Neural cell (in vitro differentiated cells): ENCODE measurements at regions not wholly inside any gene's neighbourhood (a gene's known extent, or its start where the extent isn't known, plus 50 kb on each side); places are given as distances from the start of the nearest gene placed in this dataset.

Source experiments
- H2AFZ ChIP-seq: fragments of 200-600, 300-800 bp; sonication (generic), shearing (Covaris generic); 2 replicates; pipeline ENCODE4 v1.6.0; 2014; ENCODE audit warnings: low read depth, mild to moderate bottlenecking, antibody characterized with exemption, low read length, moderate library complexity
- H3F3A ChIP-seq: fragments of 200-600 bp; shearing (Covaris generic); 2 replicates; pipeline ENCODE4 v1.6.1; 2016; ENCODE audit warnings: mild to moderate bottlenecking, moderate library complexity, mixed read lengths, antibody characterized with exemption, low read length; ENCODE audit not compliant: insufficient read depth, poor library complexity, severe bottlenecking
- H3K27ac ChIP-seq: fragments of 200-600, 300-800 bp; sonication (generic), shearing (Covaris generic); 2 replicates; pipeline ENCODE4 v1.5.1; 2014; ENCODE audit warnings: mild to moderate bottlenecking, low read length, moderate library complexity
- H3K27me3 ChIP-seq: fragments of 300-800, 200-600 bp; sonication (generic), shearing (Covaris generic); 2 replicates; pipeline ENCODE4 v1.6.0; 2014; ENCODE audit warnings: mild to moderate bottlenecking, low read depth, low read length, moderate library complexity; ENCODE audit not compliant: insufficient read depth
- H3K36me3 ChIP-seq: fragments of 300-800, 200-600 bp; sonication (generic), shearing (Covaris generic); 2 replicates; pipeline ENCODE4 v1.5.1; 2014; ENCODE audit warnings: mild to moderate bottlenecking, antibody characterized with exemption, low read length, moderate library complexity; ENCODE audit not compliant: insufficient read depth
- H3K4me2 ChIP-seq: fragments of 300-800, 200-600 bp; sonication (generic), shearing (Covaris generic); 2 replicates; pipeline ENCODE4 v1.6.0; 2014; ENCODE audit warnings: mild to moderate bottlenecking, low read length
- H3K4me3 ChIP-seq: fragments of 300-800, 200-600 bp; sonication (generic), shearing (Covaris generic); 2 replicates; pipeline ENCODE4 v1.5.1; 2014; ENCODE audit warnings: mild to moderate bottlenecking, low read length, moderate library complexity
- H3K79me2 ChIP-seq: fragments of 200-600 bp; shearing (Covaris generic); replicated peaks from 2 replicates; pipeline ENCODE4 v1.6.0; 2014; ENCODE audit warnings: mild to moderate bottlenecking, low read length, moderate library complexity; ENCODE audit not compliant: insufficient read depth
- H3K9ac ChIP-seq: fragments of 300-800, 200-600 bp; sonication (generic), shearing (Covaris generic); 2 replicates; pipeline ENCODE4 v1.6.1; 2016; ENCODE audit warnings: mild to moderate bottlenecking, low read length, mixed read lengths
- H3K9me2 ChIP-seq: fragments of 200-600 bp; shearing (Covaris generic); 2 replicates; pipeline ENCODE4 v1.6.1; 2016; ENCODE audit warnings: mild to moderate bottlenecking, low read length, mixed read lengths; ENCODE audit not compliant: insufficient read depth
- H3K9me3 ChIP-seq: fragments of 200-600, 300-800 bp; sonication (generic), shearing (Covaris generic); 2 replicates; pipeline ENCODE4 v1.6.1; 2016; ENCODE audit warnings: mild to moderate bottlenecking, mixed run types, low read length, moderate library complexity, mixed read lengths
- H4K20me1 ChIP-seq: fragments of 200-600 bp; shearing (Covaris generic); 2 replicates; pipeline ENCODE4 v1.6.1; 2016; ENCODE audit warnings: mild to moderate bottlenecking, mixed run types; ENCODE audit not compliant: insufficient read depth
- CTCF ChIP-seq: fragments of 450-650 bp; IDR thresholded peaks from 2 replicates; pipeline ENCODE4 v1.5.1; 2014; ENCODE audit warnings: antibody characterized with exemption, mild to moderate bottlenecking, moderate library complexity; ENCODE audit not compliant: poor library complexity, severe bottlenecking
- EP300 ChIP-seq: fragments of 450-650 bp; conservative IDR thresholded peaks from 2 replicates; pipeline ENCODE4 v1.6.1; 2014; ENCODE audit warnings: antibody characterized with exemption, mild to moderate bottlenecking, moderate library complexity; ENCODE audit not compliant: poor library complexity, severe bottlenecking
- EZH2 ChIP-seq: fragments of 200-600, 300-800 bp; shearing (Covaris generic), sonication (generic); IDR thresholded peaks from 2 replicates; pipeline ENCODE4 v1.6.1; 2014; ENCODE audit warnings: antibody characterized with exemption, low read length, borderline replicate concordance, mild to moderate bottlenecking; ENCODE audit not compliant: insufficient read depth, poor library complexity, severe bottlenecking
- MXI1 ChIP-seq: fragments of 450-650 bp; conservative IDR thresholded peaks from 2 replicates; pipeline ENCODE4 v1.6.1; 2014; ENCODE audit warnings: antibody characterized with exemption, mild to moderate bottlenecking; ENCODE audit not compliant: poor library complexity, severe bottlenecking
- POLR2AphosphoS5 ChIP-seq: IDR thresholded peaks from 2 replicates; pipeline ENCODE4 v1.6.1; 2012
- RAD21 ChIP-seq: fragments of 450-650 bp; conservative IDR thresholded peaks from 2 replicates; pipeline ENCODE4 v1.6.1; 2014; ENCODE audit warnings: antibody characterized with exemption, mild to moderate bottlenecking, moderate library complexity
- SMC3 ChIP-seq: fragments of 450-650 bp; conservative IDR thresholded peaks from 2 replicates; pipeline ENCODE4 v1.6.1; 2014; ENCODE audit warnings: antibody characterized with exemption, mild to moderate bottlenecking, moderate library complexity; ENCODE audit not compliant: poor library complexity
- TAF1 ChIP-seq: IDR thresholded peaks from 2 replicates; pipeline ENCODE4 v1.6.1; 2012; ENCODE audit warnings: low read depth
- TF ChIP-seq, protein P1 (sequence below): IDR thresholded peaks from 2 replicates; pipeline ENCODE4 v1.6.1; 2012; ENCODE audit warnings: borderline replicate concordance

GRCh38 chr2:13091861-13092378 is 375.2 kb downstream of the TRIB2 start:
- H4K20me1 ChIP-seq, result no peaks in the 10 kb centered on the region
- no peaks in the 10 kb centered on the region for H3K27me3 ChIP-seq
- no peak overlapping the region for H2AFZ ChIP-seq
- no peaks in the 10 kb centered on the region for H3K36me3 ChIP-seq
- H3K79me2 ChIP-seq, result no peaks in the 10 kb centered on the region
- no peak overlapping the region for H3K4me2 ChIP-seq
- H3K9ac ChIP-seq, result no peak overlapping the region
- H3K9me2 ChIP-seq, result no peaks in the 10 kb centered on the region
- TF ChIP-seq RAD21 (no peak), SMC3 (no peak), EP300 (no peak), CTCF (no peak), POLR2AphosphoS5 (no peak), TAF1 (no peak), EZH2 (no peak), MXI1 (no peak)
- TF ChIP-seq, protein P1, sequence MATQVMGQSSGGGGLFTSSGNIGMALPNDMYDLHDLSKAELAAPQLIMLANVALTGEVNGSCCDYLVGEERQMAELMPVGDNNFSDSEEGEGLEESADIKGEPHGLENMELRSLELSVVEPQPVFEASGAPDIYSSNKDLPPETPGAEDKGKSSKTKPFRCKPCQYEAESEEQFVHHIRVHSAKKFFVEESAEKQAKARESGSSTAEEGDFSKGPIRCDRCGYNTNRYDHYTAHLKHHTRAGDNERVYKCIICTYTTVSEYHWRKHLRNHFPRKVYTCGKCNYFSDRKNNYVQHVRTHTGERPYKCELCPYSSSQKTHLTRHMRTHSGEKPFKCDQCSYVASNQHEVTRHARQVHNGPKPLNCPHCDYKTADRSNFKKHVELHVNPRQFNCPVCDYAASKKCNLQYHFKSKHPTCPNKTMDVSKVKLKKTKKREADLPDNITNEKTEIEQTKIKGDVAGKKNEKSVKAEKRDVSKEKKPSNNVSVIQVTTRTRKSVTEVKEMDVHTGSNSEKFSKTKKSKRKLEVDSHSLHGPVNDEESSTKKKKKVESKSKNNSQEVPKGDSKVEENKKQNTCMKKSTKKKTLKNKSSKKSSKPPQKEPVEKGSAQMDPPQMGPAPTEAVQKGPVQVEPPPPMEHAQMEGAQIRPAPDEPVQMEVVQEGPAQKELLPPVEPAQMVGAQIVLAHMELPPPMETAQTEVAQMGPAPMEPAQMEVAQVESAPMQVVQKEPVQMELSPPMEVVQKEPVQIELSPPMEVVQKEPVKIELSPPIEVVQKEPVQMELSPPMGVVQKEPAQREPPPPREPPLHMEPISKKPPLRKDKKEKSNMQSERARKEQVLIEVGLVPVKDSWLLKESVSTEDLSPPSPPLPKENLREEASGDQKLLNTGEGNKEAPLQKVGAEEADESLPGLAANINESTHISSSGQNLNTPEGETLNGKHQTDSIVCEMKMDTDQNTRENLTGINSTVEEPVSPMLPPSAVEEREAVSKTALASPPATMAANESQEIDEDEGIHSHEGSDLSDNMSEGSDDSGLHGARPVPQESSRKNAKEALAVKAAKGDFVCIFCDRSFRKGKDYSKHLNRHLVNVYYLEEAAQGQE, result no peak
- no peaks in the 10 kb centered on the region for H3F3A ChIP-seq
- no peak overlapping the region for H3K4me3 ChIP-seq
- no peak overlapping the region for H3K27ac ChIP-seq
- no peaks in the 10 kb centered on the region for H3K9me3 ChIP-seq

DNA sequence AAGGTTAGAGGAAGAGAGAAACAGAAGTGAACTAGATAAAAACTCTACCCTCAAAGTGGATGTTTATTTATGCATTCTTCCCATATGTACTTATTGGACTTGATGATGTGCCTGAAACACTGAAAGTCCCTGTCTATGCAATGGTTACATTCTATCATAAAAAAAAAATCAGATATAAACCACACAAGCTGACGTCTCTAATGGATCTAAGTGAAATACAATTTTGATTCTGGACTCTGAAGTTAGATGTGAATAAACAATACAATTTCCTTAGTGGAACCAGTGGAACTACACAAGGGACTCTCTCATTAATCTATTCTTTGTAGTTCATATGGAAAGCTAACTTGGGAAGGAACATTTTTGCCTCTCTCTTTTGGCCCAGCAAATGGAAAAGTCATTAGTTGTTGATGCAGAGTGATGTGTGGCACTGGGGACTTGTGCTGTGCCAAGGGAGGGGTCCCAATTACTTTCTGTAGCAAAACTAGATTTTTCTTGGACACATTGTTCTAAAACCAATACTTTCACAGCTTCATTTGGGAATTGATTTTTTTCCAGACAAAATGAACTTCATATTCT is 376.8 kb downstream of the TRIB2 start:
- H3K79me2 ChIP-seq, result no peaks in the 10 kb centered on the region
- no peaks in the 10 kb centered on the region for H3K9me2 ChIP-seq
- no peak overlapping the region for H3K4me2 ChIP-seq
- H3F3A ChIP-seq, result no peaks in the 10 kb centered on the region
- H2AFZ ChIP-seq, result no peak overlapping the region
- no peaks in the 10 kb centered on the region for H3K36me3 ChIP-seq
- no peak overlapping the region for H3K4me3 ChIP-seq
- H4K20me1 ChIP-seq, result no peaks in the 10 kb centered on the region
- H3K9me3 ChIP-seq, result no peaks in the 10 kb centered on the region
- no peaks in the 10 kb centered on the region for H3K27me3 ChIP-seq
- TF ChIP-seq CTCF, result no peak
- TF ChIP-seq TAF1, result no peak
- no peak for TF ChIP-seq POLR2AphosphoS5
- TF ChIP-seq, protein P1, result no peak
- no peak for TF ChIP-seq SMC3
- no peak for TF ChIP-seq RAD21
- TF ChIP-seq EP300, result no peak
- no peak for TF ChIP-seq EZH2
- H3K9ac ChIP-seq, result no peak overlapping the region
- H3K27ac ChIP-seq, result no peak overlapping the region
